ENCODE measurements at regions not wholly inside any gene's neighbourhood (a gene's known extent, or its start where the extent isn't known, plus 50 kb on each side); places are given as distances from the start of the nearest gene placed in this dataset.

GRCh38 chr19:30792561-30793505, 420.6 kb downstream of the ZNF536 start:
- TF ChIP-seq CTCF (IDR thresholded peaks at IDR 0.05; ENCODE audit: borderline replicate concordance) = no peak

GRCh38 chr19:30791088-30791487, 418.9 kb downstream of the ZNF536 start:
- Histone ChIP-seq H3K4me1 (no peaks in the 10 kb centered on the region), H3K9me3 (replicated peaks) (no peaks in the 10 kb centered on the region), H3K27ac (replicated peaks) (no peak overlapping the region), H3K4me3 (no peak overlapping the region), H3K27me3 (ENCODE audit: low read depth) (peaks cover 32% of the 10 kb centered on the region), H3K36me3 (no peaks in the 10 kb centered on the region)
- intact Hi-C loops (cut with micrococcal nuclease) = no loop called here
- no peak for DNase-seq
- no peak for TF ChIP-seq CTCF (IDR thresholded peaks at IDR 0.05; ENCODE audit: borderline replicate concordance)

More at GRCh38 chr19:30792561-30793505, 420.6 kb downstream of the ZNF536 start:
- no peak for DNase-seq
- no peak overlapping the region for H3K27ac ChIP-seq (replicated peaks)
- H3K27me3 ChIP-seq (ENCODE audit: low read depth) = peaks cover 34% of the 10 kb centered on the region
- no peaks in the 10 kb centered on the region for H3K36me3 ChIP-seq
- no peak overlapping the region for H3K4me3 ChIP-seq
- intact Hi-C loops (cut with micrococcal nuclease) = no loop called here
- no peaks in the 10 kb centered on the region for H3K4me1 ChIP-seq
- H3K9me3 ChIP-seq (replicated peaks) = no peaks in the 10 kb centered on the region

- Histone ChIP-seq H3K36me3 (no peaks in the 10 kb centered on the region), H3K27ac (replicated peaks) (no peak overlapping the region), H3K4me1 (no peaks in the 10 kb centered on the region), H3K4me3 (no peak overlapping the region), H3K27me3 (ENCODE audit: low read depth) (peaks cover 23% of the 10 kb centered on the region), H3K9me3 (replicated peaks) (no peaks in the 10 kb centered on the region)
- no peak for TF ChIP-seq CTCF (IDR thresholded peaks at IDR 0.05; ENCODE audit: borderline replicate concordance)
- intact Hi-C loops (cut with micrococcal nuclease) = no loop called here
- DNase-seq = no peak
These were observed 418.0 kb downstream of the ZNF536 start for GRCh38 chr19:30790056-30790680.

- no peak overlapping the region for H3K27ac ChIP-seq (replicated peaks)
- H3K4me3 ChIP-seq = no peak overlapping the region
- H3K9me3 ChIP-seq (replicated peaks) = no peaks in the 10 kb centered on the region
- no peak for DNase-seq
- no peak for TF ChIP-seq CTCF (IDR thresholded peaks at IDR 0.05; ENCODE audit: borderline replicate concordance)
- H3K27me3 ChIP-seq (ENCODE audit: low read depth) = peaks cover 31% of the 10 kb centered on the region
- intact Hi-C loops (cut with micrococcal nuclease) = no loop called here
- no peaks in the 10 kb centered on the region for H3K36me3 ChIP-seq
- no peaks in the 10 kb centered on the region for H3K4me1 ChIP-seq
These were observed 416.1 kb downstream of the ZNF536 start for GRCh38 chr19:30788105-30788765.

- Histone ChIP-seq H3K4me3 (no peak overlapping the region), H3K27me3 (ENCODE audit: low read depth) (peaks cover 34% of the 10 kb centered on the region), H3K36me3 (no peaks in the 10 kb centered on the region), H3K27ac (replicated peaks) (no peak overlapping the region), H3K9me3 (replicated peaks) (no peaks in the 10 kb centered on the region), H3K4me1 (no peaks in the 10 kb centered on the region)
- DNase-seq = no peak
- no peak for TF ChIP-seq CTCF (IDR thresholded peaks at IDR 0.05; ENCODE audit: borderline replicate concordance)
- intact Hi-C loops (cut with micrococcal nuclease) = no loop called here
These were observed 413.4 kb downstream of the ZNF536 start for GRCh38 chr19:30785458-30786137.

Measured in left ventricle myocardium inferior (tissue), 1 donor.